Activated CD4-positive, alpha-beta T cell treated with anti-CD3 and anti-CD28 coated beads, Interleukin-2, amount 10 ng/mL, durations not matched to agents 7 days and 5 days (primary cell): ENCODE measurements at regions not wholly inside any gene's neighbourhood (a gene's known extent, or its start where the extent isn't known, plus 50 kb on each side); places are given as distances from the start of the nearest gene placed in this dataset.

Experiments used
- CTCF ChIA-PET: fragments of 350-600 bp; sonication (Branson Sonifier 250); formaldehyde crosslinking; loops from one replicate; lab custom pipeline; 2021; ENCODE audit warnings: antibody characterized with exemption; lab: Charles Lee
- POLR2A ChIA-PET: fragments of 350-600 bp; sonication (Branson Sonifier 250); formaldehyde crosslinking; loops from one replicate; lab custom pipeline; 2021; ENCODE audit warnings: antibody characterized with exemption; lab: Charles Lee
- DNase-seq: peaks from one replicate; pipeline ENCODE4 v3.0.0-alpha.2; 2020
- H3K27ac Mint-ChIP-seq: one replicate; pipeline ENCODE4 v1.8.0; 2021; ENCODE audit warnings: mild to moderate bottlenecking, moderate library complexity, mixed read lengths
- H3K27me3 Mint-ChIP-seq: one replicate; pipeline ENCODE4 v1.8.0; 2021; ENCODE audit warnings: mixed read lengths
- H3K36me3 Mint-ChIP-seq: one replicate; pipeline ENCODE4 v1.8.0; 2021; ENCODE audit warnings: low read depth, mixed read lengths
- H3K4me1 Mint-ChIP-seq: one replicate; pipeline ENCODE4 v1.8.0; 2021; ENCODE audit warnings: mixed read lengths
- H3K4me3 Mint-ChIP-seq: one replicate; pipeline ENCODE4 v1.8.0; 2021; ENCODE audit warnings: mild to moderate bottlenecking, moderate library complexity, mixed read lengths
- H3K9me3 Mint-ChIP-seq: one replicate; pipeline ENCODE4 v1.8.0; 2021; ENCODE audit warnings: mixed read lengths

- no peaks in the 10 kb centered on the region for H3K9me3 Mint-ChIP-seq
Measured at GRCh38 chr11:134905517-134905916, 493.5 kb upstream of the B3GAT1 start.

GRCh38 chr11:134904103-134904790 lies 492.2 kb upstream of the B3GAT1 start:
- CTCF ChIA-PET: no interaction called here
- H3K4me1 Mint-ChIP-seq: no peaks in the 10 kb centered on the region
- H3K36me3 Mint-ChIP-seq: no peaks in the 10 kb centered on the region
- no peak for DNase-seq
- H3K4me3 Mint-ChIP-seq: no peak overlapping the region
- no peaks in the 10 kb centered on the region for H3K9me3 Mint-ChIP-seq
- no peaks in the 10 kb centered on the region for H3K27me3 Mint-ChIP-seq
- H3K27ac Mint-ChIP-seq: no peak overlapping the region
- POLR2A ChIA-PET: no interaction called here

More at GRCh38 chr11:134905517-134905916, 493.5 kb upstream of the B3GAT1 start:
- Mint-ChIP-seq H3K27me3 (no peaks in the 10 kb centered on the region), H3K4me3 (no peak overlapping the region), H3K36me3 (no peaks in the 10 kb centered on the region), H3K27ac (no peak overlapping the region), H3K4me1 (no peaks in the 10 kb centered on the region)
- no peak for DNase-seq
- ChIA-PET CTCF (interaction anchor here (0.7 to 0.9 kb wide), 2 partner anchors 9 to 402 kb away, joined by 3 to 5 read pairs; no protein-coding TSS in a partner anchor), POLR2A (no interaction called here)

- H3K9me3 Mint-ChIP-seq: no peaks in the 10 kb centered on the region
- ChIA-PET POLR2A (no interaction called here), CTCF (no interaction called here)
- peaks cover 8% of the 10 kb centered on the region for H3K27me3 Mint-ChIP-seq
- no peaks in the 10 kb centered on the region for H3K36me3 Mint-ChIP-seq
- H3K4me1 Mint-ChIP-seq: no peaks in the 10 kb centered on the region
- no peak for DNase-seq
- no peak overlapping the region for H3K4me3 Mint-ChIP-seq
- H3K27ac Mint-ChIP-seq: no peak overlapping the region
Measured at GRCh38 chr11:134901955-134902918, 490.2 kb upstream of the B3GAT1 start.

GRCh38 chr11:134901542-134901941 lies 489.5 kb upstream of the B3GAT1 start:
- CTCF ChIA-PET: no interaction called here
- no peak for DNase-seq
- Mint-ChIP-seq H3K27me3 (peaks cover 8% of the 10 kb centered on the region), H3K36me3 (no peaks in the 10 kb centered on the region), H3K27ac (no peak overlapping the region), H3K9me3 (no peaks in the 10 kb centered on the region), H3K4me3 (no peak overlapping the region), H3K4me1 (no peaks in the 10 kb centered on the region)
- POLR2A ChIA-PET: no interaction called here

- no peaks in the 10 kb centered on the region for H3K4me1 Mint-ChIP-seq
- H3K9me3 Mint-ChIP-seq: no peaks in the 10 kb centered on the region
- ChIA-PET POLR2A (no interaction called here), CTCF (no interaction called here)
- no peak overlapping the region for H3K27ac Mint-ChIP-seq
- no peak for DNase-seq
- H3K36me3 Mint-ChIP-seq: no peaks in the 10 kb centered on the region
- peaks cover 7% of the 10 kb centered on the region for H3K27me3 Mint-ChIP-seq
- no peak overlapping the region for H3K4me3 Mint-ChIP-seq
Measured at GRCh38 chr11:134893810-134894685, 482.0 kb upstream of the B3GAT1 start.

- POLR2A ChIA-PET: no interaction called here
- H3K27me3 Mint-ChIP-seq: peaks cover under 1% of the 10 kb centered on the region
- no peak for DNase-seq
- no peaks in the 10 kb centered on the region for H3K36me3 Mint-ChIP-seq
- CTCF ChIA-PET: no interaction called here
- no peaks in the 10 kb centered on the region for H3K4me1 Mint-ChIP-seq
- H3K9me3 Mint-ChIP-seq: no peaks in the 10 kb centered on the region
- no peak overlapping the region for H3K27ac Mint-ChIP-seq
- no peak overlapping the region for H3K4me3 Mint-ChIP-seq
Measured at GRCh38 chr11:134890446-134890845, 478.4 kb upstream of the B3GAT1 start.

- ChIA-PET POLR2A (no interaction called here), CTCF (no interaction called here)
- no peaks in the 10 kb centered on the region for H3K36me3 Mint-ChIP-seq
- no peaks in the 10 kb centered on the region for H3K9me3 Mint-ChIP-seq
- DNase-seq: no peak
- H3K27ac Mint-ChIP-seq: no peak overlapping the region
- no peaks in the 10 kb centered on the region for H3K4me1 Mint-ChIP-seq
- peaks cover 2% of the 10 kb centered on the region for H3K27me3 Mint-ChIP-seq
- H3K4me3 Mint-ChIP-seq: no peak overlapping the region
Measured at GRCh38 chr11:134889832-134890231, 477.8 kb upstream of the B3GAT1 start.

GRCh38 chr11:134888821-134889220 lies 476.8 kb upstream of the B3GAT1 start:
- peaks cover 6% of the 10 kb centered on the region for H3K27me3 Mint-ChIP-seq

GRCh38 chr11:134887896-134888295 lies 475.9 kb upstream of the B3GAT1 start:
- Mint-ChIP-seq H3K27me3 (peaks cover 8% of the 10 kb centered on the region), H3K4me1 (no peaks in the 10 kb centered on the region), H3K36me3 (no peaks in the 10 kb centered on the region), H3K4me3 (no peak overlapping the region), H3K9me3 (no peaks in the 10 kb centered on the region), H3K27ac (no peak overlapping the region)
- no peak for DNase-seq
- ChIA-PET POLR2A (no interaction called here), CTCF (no interaction called here)

More at GRCh38 chr11:134888821-134889220, 476.8 kb upstream of the B3GAT1 start:
- Mint-ChIP-seq H3K9me3 (no peaks in the 10 kb centered on the region), H3K27ac (no peak overlapping the region), H3K4me3 (no peak overlapping the region), H3K4me1 (no peaks in the 10 kb centered on the region), H3K36me3 (no peaks in the 10 kb centered on the region)
- CTCF ChIA-PET: no interaction called here
- no peak for DNase-seq
- POLR2A ChIA-PET: no interaction called here

GRCh38 chr11:134883484-134883883 lies 471.4 kb upstream of the B3GAT1 start:
- Mint-ChIP-seq H3K27ac (no peak overlapping the region), H3K27me3 (peaks cover 10% of the 10 kb centered on the region), H3K36me3 (no peaks in the 10 kb centered on the region), H3K9me3 (no peaks in the 10 kb centered on the region), H3K4me3 (no peak overlapping the region), H3K4me1 (no peaks in the 10 kb centered on the region)
- no peak for DNase-seq
- CTCF ChIA-PET: no interaction called here
- POLR2A ChIA-PET: no interaction called here

GRCh38 chr11:134882671-134883297 lies 470.7 kb upstream of the B3GAT1 start:
- DNase-seq: no peak
- Mint-ChIP-seq H3K27me3 (peaks cover 10% of the 10 kb centered on the region), H3K27ac (no peak overlapping the region), H3K4me1 (no peaks in the 10 kb centered on the region), H3K36me3 (no peaks in the 10 kb centered on the region), H3K4me3 (no peak overlapping the region), H3K9me3 (no peaks in the 10 kb centered on the region)
- ChIA-PET POLR2A (no interaction called here), CTCF (no interaction called here)

- Mint-ChIP-seq H3K36me3 (no peaks in the 10 kb centered on the region), H3K27me3 (peaks cover 10% of the 10 kb centered on the region), H3K9me3 (no peaks in the 10 kb centered on the region), H3K27ac (no peak overlapping the region), H3K4me1 (no peaks in the 10 kb centered on the region), H3K4me3 (no peak overlapping the region)
- no peak for DNase-seq
- ChIA-PET POLR2A (no interaction called here), CTCF (no interaction called here)
Measured at GRCh38 chr11:134882141-134882540, 470.1 kb upstream of the B3GAT1 start.
